ENCODE measurements at regions not wholly inside any gene's neighbourhood (a gene's known extent, or its start where the extent isn't known, plus 50 kb on each side); places are given as distances from the start of the nearest gene placed in this dataset.

DNA sequence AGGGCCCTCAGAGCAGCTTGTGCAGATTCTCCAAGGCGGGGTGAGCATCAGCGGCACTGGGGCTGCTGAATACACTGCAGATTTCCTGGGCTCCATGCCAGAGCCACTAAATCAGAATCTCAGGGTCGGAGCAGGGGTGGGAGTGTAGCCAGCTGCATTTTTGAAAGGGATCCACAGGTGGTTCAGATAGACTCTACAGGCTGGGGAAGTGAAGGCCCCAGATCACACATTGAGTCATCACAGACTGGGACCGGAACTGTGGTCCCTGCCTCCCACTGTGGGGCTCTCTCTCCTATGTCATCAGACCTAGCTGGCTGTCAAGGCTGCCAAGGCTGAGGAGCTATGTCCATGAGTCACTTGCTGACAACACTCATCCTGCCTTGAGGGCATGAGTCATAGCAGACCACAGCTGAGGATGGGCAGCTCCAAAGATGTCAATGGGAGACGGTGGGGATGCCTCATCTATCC lies 162.3 kb upstream of the MAMLD1 start (continued):
- TF ChIP-seq, protein P1, sequence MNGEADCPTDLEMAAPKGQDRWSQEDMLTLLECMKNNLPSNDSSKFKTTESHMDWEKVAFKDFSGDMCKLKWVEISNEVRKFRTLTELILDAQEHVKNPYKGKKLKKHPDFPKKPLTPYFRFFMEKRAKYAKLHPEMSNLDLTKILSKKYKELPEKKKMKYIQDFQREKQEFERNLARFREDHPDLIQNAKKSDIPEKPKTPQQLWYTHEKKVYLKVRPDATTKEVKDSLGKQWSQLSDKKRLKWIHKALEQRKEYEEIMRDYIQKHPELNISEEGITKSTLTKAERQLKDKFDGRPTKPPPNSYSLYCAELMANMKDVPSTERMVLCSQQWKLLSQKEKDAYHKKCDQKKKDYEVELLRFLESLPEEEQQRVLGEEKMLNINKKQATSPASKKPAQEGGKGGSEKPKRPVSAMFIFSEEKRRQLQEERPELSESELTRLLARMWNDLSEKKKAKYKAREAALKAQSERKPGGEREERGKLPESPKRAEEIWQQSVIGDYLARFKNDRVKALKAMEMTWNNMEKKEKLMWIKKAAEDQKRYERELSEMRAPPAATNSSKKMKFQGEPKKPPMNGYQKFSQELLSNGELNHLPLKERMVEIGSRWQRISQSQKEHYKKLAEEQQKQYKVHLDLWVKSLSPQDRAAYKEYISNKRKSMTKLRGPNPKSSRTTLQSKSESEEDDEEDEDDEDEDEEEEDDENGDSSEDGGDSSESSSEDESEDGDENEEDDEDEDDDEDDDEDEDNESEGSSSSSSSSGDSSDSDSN (IDR thresholded peaks at IDR 0.05; ENCODE audit: borderline replicate concordance in 1 of 2, low read depth in 2 of 2, low read length in 2 of 2) = no peak
- no peak for TF ChIP-seq ZNF778 (CRISPR knock-in tag; IDR thresholded peaks at IDR 0.05)
- TF ChIP-seq FOXP4 (CRISPR knock-in tag; IDR thresholded peaks at IDR 0.05; ENCODE audit: borderline replicate concordance) = no peak
- TF ChIP-seq TFAM (CRISPR knock-in tag; conservative IDR thresholded peaks at IDR 0.05) = no peak
- no peak for TF ChIP-seq RBFOX2 (IDR thresholded peaks at IDR 0.05; ENCODE audit: low read depth, low read length)
- no peak for TF ChIP-seq SOX6 (IDR thresholded peaks at IDR 0.05)
- no peak for TF ChIP-seq LCOR (CRISPR knock-in tag; IDR thresholded peaks at IDR 0.05)
- TF ChIP-seq GABPB1 (CRISPR knock-in tag; IDR thresholded peaks at IDR 0.05) = no peak
- TF ChIP-seq NFE2L1 (tag; IDR thresholded peaks at IDR 0.05; ENCODE audit: borderline replicate concordance, low read depth) = no peak
- no peak for TF ChIP-seq NCOA2 (IDR thresholded peaks at IDR 0.05; ENCODE audit: partially characterized antibody in 2 of 2)
- TF ChIP-seq MAX (CRISPR knock-in tag; IDR thresholded peaks at IDR 0.05) = no peak
- TF ChIP-seq, protein P2, sequence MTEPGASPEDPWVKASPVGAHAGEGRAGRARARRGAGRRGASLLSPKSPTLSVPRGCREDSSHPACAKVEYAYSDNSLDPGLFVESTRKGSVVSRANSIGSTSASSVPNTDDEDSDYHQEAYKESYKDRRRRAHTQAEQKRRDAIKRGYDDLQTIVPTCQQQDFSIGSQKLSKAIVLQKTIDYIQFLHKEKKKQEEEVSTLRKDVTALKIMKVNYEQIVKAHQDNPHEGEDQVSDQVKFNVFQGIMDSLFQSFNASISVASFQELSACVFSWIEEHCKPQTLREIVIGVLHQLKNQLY (CRISPR knock-in tag; conservative IDR thresholded peaks at IDR 0.05) = no peak
- no peak for TF ChIP-seq PATZ1 (CRISPR knock-in tag; IDR thresholded peaks at IDR 0.05; ENCODE audit: borderline replicate concordance)
- TF ChIP-seq MITF (IDR thresholded peaks at IDR 0.05) = no peak
- TF ChIP-seq CBFA2T3 (IDR thresholded peaks at IDR 0.05) = peak; percentile 32; the same call in 1 of the 2 replicates
- TF ChIP-seq MEF2D (tag; conservative IDR thresholded peaks at IDR 0.05; ENCODE audit: low read depth) = no peak
- TF ChIP-seq ZNF263 (CRISPR knock-in tag; IDR thresholded peaks at IDR 0.05; ENCODE audit: borderline replicate concordance) = no peak
- peak; percentile 32 for TF ChIP-seq CBFA2T2 (conservative IDR thresholded peaks at IDR 0.05)
- TF ChIP-seq ZNF121 (CRISPR knock-in tag; conservative IDR thresholded peaks at IDR 0.05) = no peak
- TF ChIP-seq C11orf30 (IDR thresholded peaks at IDR 0.05; ENCODE audit: low read depth) = no peak
- no peak for TF ChIP-seq ZNF274 (IDR thresholded peaks at IDR 0.05; ENCODE audit: borderline replicate concordance, low read depth, low read length)

All from K562 (cell line).